GM19468 (cell line): ENCODE measurements at regions not wholly inside any gene's neighbourhood (a gene's known extent, or its start where the extent isn't known, plus 50 kb on each side); places are given as distances from the start of the nearest gene placed in this dataset.
"Not testable (repeated sequence)": the region's sequence is repeated elsewhere in the genome, so short reads cannot be mapped to it uniquely, and the experiment has no call there.

Experiments
- ATAC-seq: cut with Tn5 transposase; IDR thresholded peaks from one replicate; pipeline ENCODE4 v1.9.1; 2021; ENCODE audit warnings: mild to moderate bottlenecking, moderate library complexity, moderate number of reproducible peaks; ENCODE audit not compliant: unreplicated experiment; ENCODE audit errors: extremely low read depth

DNA sequence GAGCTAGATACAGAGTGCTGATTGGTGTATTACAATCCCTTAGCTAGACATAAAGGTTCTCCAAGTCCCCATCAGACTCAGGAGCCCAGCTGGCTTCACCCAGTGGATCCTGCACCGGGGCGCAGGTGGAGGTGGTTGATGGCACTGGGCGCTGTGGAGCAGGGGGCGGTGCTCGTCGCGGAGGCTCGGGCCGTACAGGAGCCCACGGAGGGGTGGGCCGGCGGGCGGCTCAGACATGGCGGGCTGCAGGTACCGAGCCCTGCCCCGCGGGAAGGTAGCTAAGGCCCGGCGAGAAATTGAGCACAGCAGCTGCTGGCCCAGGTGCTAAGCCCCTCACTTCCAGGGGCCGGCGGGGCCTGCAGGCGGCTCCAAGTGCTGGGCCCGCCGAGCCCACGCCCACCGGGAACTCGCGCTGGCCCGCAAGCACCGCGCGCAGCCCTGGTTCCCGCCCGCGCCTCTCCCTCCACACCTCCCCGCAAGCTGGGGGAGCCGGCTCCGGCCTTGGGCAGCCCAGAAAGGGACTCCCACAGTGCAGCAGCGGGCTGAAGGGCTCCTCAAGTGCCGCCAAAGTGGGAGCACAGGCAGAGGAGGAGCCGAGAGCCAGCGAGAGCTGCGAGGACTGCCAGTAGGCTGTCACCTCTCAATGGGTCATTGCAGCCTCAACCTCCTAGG is 96.4 kb upstream of the MYO10 start:
- ATAC-seq, result not testable (repeated sequence)

DNA sequence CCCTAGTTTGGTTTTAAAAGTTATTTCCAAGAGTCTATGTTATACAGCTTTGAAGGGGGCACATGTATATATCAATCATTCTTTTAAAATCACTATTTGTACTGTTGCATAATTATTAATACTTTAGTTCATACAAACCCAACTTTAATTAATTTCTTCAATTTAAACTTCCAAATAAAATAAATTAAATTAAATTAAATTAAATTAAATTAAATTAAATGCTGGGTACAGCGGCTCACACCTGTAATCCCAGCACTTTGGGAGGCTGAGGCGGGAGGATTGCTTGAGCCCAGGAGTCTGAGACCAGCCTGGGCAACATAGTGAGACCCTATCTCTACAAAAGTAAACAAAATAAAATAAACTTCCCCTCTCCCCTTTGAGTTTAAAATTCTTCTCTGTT is 98.9 kb upstream of the MYO10 start:
- ATAC-seq, result not testable (repeated sequence)

DNA sequence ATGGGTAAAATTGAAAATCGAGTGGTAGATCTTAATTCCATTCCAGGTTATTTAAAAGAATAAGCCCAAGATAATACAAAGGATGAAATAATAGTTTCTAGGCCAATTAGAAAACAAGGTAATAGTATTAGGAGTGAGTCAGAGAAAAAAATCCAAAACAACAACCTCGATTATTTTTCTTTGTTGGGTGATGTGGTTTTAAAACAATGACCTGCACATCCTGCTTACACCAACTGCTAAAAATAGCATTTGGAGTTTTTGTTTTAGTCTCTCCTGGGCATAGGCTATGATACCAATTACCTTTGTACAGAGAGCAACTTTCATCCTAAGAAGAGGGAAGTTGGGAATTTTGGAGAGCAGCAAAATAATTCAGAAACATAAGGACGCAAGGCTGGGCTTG is 101.7 kb upstream of the MYO10 start:
- ATAC-seq, result no peak

DNA sequence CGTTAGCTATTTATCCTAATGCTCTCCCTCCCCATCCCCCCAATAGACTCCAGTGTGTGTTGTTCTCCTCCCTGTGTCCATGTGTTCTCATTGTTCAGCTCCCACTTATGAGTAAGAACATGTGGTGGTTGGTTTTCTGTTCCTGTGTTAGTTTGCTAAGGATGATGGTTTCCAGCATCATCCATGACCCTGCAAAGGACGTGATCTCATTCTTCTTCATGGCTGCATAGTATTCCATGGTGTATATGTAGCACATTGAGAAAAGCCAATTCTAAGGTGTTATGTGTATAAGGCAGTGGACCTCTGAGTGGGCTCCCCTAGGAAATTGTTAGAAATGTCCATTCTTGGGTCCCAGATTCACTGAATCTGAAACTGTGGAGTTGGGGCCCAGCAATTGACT is 103.1 kb upstream of the MYO10 start:
- ATAC-seq, result no peak

DNA sequence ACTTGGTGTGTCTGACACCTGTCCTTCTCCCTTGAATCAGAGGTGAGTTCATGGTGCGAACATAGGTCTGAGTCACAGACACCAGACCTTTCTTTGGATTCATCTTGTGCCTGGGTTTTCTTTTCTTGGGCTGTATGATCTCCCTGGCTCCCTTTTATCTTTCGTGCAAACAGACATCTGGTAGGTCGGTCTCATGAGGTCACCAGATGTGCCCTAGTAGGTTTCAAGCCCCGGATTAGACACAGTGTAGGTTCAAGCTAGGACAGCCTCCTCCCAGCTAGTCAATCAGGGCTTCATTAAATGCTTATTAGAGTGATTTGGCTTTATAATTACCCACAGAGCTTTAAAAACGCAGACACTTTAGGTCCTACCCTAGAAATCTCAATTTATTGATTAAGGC is 106.0 kb upstream of the MYO10 start:
- ATAC-seq, result no peak

DNA sequence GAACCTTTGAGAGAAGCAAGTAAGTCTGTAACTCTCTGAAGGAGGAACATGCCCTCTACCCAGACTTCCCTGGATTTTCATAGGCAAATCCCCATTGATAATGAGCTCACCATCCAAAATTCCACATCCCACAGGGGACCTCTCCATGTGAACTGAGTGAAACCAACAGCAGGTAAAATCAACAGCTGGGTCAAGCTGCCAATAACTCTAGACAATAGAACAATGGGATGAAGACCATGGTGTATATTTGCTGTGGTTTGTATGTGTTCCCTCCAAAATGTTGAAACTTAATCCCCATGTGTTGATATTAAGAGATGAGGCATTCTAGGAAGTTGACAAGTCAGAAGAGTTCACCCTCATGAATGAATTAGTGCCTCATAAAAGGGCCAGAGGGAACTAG is 110.2 kb upstream of the MYO10 start:
- ATAC-seq, result no peak

DNA sequence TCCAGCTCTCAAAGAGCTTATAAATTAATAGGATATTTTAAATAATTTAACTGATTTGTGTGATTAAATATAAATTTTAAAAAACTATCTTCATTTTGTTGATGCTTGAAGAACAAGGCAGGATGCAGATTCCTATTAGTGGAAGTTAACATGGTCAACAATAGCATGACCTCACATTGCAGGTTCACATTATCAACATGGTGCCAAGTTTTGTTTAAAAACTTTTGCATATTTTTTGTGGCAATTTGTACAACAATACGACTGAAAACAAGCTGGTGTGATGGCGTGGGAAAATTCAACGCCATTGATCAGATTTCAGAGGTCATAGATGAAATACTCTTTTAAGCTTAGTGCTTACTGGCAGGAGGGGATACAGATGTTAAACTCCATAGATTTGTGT is 114.1 kb upstream of the MYO10 start:
- no peak for ATAC-seq

DNA sequence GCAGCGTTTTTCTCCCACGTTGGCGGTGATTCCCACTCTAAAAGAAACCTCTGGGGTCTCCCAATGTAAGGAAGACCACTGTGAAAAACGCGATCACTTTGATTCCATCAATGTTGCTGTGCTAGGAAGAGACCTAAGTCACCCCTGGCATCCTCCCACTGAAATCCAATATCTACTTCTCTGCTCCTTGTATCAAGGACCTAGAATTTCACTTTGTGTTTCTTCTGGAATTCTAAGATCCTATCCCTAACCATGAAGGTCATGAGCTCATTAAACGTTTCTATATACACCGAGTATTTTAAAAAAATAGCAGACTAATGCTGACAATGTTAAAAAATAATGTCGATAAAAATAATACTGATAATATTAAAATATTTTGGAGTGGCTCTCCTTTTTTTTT is 118.8 kb upstream of the MYO10 start:
- ATAC-seq, result no peak

DNA sequence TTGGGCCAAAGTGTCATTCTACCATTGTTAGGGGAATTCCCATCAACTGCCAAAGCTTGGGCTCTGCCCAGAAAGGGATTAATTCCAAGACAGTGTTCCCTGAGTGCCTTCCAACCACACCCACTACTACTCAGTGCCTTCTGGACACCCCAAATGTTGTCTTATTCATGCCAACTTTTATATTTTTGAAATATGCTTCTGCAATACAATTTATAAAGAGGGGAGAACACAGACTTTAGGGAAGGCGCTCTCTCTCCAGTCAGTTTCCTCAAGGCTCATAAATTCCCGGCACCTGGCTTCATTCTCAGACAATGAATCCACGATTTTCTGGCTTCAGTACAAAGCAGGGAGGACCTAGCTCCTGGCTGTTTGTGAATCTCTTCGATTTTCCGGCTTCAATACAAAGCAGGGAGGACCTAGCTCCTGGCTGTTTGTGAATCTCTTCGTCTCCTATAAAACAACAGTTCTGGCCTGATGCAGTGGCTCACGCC is 120.1 kb upstream of the MYO10 start:
- no peak for ATAC-seq

DNA sequence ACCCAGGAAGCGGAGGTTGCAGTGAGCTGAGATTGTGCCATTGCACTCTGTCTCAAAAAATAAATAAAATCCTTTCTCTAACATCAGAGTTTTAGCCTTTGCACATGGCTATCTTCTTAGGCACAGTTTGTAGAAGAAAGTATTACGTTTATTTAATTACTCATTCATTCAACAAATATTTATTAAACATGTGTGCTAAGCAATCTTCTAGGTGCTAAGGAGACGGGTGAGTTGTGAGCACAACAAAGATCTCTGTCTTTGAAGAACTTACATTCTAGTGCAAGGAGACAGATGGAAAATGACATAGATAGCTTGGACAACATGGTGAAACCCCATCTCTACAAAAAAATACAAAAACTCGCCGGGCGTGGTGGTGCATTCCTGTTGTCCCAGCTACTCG is 122.3 kb upstream of the MYO10 start:
- ATAC-seq, result no peak

DNA sequence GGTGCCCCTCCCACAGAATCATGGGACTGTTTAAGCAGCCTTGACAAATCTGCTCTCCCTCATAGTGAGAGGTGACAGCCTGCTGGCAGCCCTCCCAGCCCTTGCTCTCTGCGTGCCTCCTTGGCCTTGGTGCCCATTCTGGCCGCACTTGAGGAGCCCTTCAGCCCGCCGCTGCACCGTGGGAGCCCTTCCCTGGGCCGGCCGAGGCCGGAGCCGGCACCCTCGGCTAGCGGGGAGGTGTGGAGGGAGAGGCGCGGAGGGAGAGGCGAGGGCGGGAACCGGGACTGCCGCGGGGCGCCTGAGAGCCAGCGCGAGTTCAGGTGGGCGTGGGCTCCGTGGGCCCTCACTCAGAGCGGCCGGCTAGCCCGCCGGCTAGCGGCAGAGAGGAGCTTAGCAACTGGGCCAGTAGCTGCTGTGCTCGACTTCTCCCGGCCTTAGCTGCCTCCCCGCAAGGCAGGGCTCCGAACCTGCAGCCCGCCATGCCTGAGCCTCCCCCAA is 125.9 kb upstream of the MYO10 start:
- no peak for ATAC-seq

DNA sequence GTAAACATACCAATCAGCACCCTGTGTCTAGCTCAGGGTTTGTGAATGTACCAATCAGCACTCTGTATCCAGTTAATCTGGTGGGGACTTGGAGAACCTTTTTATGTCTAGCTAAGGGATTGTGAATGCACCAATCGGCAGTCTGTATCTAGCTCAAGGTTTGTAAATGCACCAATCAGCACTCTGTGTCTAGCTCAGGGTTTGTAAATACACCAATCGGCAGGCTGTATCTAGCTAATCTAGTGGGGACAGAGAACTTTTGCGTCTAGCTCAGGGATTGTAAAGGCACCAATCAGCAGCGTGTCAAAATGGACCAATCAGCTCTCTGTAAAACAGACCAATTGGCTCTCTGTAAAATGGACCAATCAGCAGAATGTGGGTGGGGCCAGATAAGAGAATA is 126.7 kb upstream of the MYO10 start:
- not testable (repeated sequence) for ATAC-seq

DNA sequence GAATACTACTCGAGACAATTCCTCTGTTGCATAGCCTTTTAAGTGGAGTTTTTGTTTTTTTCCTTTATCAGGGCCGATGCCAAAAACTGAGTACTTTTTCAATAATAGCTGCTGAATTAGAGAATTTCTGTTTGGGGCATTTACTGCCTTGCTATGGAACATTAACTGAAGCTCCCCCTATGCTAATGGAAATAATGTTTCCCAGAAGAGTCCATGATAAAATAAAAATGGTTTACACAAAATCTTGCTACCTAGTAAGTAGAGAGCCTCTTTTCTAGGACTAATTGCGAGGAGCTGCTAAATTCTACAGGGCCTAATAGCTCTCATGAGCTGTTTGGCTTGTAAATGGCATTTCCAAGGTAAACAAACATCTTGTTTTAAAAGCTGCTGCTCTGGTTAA is 128.2 kb upstream of the MYO10 start:
- ATAC-seq, result no peak

DNA sequence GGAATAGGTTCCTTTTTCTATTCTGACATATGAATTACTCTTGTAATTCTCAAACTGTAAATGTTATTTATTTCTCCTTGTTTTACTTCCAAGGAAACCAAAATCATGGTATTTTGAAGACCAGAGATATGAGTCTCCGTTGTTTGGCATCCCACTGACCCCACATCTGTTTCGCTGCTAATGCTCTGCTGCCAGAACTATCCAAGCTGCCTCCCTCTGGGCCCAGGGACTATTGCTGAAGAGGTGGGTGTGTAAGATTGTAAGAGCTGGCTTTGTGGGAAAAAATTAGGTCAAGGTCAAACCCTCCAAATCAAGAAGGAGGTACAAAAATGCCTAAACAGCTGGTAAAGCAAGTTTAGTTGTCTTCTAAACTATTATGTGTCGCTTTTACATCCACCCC is 129.4 kb upstream of the MYO10 start:
- ATAC-seq, result no peak

DNA sequence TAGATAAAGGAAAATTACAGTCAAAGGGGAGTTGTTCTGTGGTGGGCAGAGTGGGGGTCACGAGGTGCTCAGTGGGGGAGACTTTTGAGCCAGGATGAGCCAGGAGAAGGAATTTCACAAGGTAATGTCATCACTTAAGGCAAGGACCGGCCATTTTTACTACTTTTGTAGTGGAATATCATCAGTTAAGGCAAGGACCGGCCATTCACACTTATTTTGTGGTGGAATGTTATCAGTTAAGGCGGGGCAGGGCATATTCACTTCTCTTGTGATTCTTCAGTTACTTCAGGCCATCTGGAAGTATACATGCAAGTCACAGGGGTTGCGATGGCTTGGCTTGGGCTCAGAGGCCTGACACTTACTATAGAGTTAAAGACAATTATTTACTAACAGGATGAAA is 129.9 kb upstream of the MYO10 start:
- not testable (repeated sequence) for ATAC-seq

DNA sequence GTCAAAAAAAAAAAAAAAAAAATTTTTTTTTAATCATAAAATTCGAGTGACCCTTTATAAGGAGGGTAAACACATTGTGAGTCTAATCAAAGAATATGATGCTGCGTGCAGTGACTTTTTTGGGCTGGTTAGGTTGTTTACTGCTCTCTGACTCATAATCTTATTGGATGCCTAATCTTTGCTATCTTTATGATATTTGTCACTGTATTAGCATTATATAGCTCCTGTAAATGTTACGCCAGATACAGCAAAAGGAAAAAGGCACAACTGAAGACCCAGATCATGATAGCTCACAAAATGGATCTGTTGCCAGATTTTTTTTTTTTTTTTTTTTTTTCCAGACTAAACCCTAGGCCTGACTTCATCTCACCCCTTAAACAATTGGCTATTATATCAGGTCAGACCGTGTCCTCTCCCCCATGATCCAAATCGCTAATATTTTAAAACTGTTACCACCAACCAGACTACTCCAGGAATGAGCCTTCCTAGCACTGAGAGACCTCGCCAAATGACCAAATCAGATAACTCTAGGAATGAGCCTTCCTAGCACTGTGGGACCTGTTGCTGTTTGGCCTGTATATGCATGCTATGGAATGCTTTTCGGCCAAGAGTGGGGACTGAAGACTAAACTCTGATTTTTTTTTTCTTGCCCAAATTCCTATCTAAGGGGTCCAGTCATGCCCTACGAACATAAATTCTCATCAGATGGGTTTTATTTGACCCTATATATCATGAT is 131.7 kb upstream of the MYO10 start:
- ATAC-seq, result no peak

DNA sequence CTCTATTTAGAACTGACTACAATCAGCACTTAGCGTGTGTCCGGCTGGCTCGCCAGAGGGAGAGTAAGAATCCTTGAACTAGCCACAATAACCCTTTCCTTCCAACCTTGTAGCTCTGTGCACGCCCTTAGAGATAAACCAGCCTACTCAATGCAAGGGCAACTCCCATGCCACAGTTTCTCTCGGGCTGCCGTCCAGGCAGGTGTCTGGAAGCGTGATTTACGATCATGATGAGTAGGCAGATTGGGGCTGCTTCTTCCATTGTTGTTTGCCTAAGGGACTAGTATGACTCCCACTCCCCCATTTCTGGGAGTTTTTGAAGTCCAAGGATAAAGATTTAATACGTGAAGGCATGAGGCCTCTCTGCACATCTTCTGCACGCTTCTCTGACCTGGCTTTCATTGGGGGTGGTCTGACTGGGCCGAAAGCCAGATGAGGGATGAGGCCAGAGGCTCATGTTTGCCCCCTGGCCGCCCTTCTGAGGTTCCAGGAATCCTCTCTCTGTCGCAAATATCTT is 134.0 kb upstream of the MYO10 start:
- ATAC-seq, result no peak

DNA sequence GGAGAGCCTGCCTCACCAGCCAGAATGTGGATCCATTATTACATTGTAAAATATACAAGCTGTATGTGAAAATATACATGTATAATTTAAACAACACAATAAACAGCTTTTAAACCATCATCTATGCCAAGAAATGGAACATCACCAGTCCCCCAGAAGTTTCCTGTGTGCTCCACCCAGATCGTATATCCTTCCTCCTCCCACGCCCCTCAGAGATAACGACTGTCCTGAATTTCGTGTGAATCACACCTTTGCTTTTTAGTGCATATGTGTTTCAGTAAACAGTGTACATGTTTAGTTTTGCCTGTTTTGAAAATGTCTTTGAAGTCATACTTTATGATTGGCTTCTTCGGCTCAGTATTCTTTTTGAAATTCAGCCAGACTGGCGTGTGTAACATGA is 134.6 kb upstream of the MYO10 start:
- ATAC-seq, result no peak

DNA sequence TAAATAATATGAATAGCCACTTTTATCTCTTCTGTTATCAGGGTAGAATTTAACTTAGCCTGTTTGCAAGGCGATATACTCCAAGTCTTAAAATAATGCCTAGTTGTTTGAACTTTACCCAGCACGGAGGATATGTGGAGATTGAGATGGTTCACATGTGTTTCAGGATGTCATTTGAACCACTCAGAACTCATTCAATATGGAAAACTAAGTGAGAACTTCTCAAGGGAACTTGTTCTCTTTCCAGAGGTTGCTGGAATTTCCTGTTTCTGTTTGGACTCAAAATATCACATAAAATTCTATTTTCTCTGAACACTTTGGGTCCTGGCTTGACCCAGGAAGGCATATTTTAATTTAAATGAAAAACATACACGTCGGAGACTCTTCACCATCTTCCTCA is 139.1 kb upstream of the MYO10 start:
- ATAC-seq, result no peak

DNA sequence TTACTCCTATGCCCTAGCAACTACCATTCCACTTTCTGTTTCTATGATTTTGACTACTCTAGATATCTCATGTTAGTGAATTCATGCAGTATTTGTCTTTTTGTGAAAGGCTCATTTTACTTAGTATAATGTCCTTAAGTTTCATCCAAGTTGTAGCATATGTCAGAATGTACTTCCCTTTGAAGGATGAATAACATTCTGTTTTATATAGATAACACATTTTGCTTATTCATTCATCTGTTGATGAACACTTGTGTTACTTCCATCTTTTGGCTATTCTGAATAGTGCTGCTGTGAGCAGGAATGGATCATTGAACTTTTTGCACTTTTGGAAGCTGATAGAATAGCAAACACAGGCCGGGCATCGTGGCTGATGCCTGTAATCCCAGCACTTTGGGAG is 140.2 kb upstream of the MYO10 start:
- no peak for ATAC-seq

DNA sequence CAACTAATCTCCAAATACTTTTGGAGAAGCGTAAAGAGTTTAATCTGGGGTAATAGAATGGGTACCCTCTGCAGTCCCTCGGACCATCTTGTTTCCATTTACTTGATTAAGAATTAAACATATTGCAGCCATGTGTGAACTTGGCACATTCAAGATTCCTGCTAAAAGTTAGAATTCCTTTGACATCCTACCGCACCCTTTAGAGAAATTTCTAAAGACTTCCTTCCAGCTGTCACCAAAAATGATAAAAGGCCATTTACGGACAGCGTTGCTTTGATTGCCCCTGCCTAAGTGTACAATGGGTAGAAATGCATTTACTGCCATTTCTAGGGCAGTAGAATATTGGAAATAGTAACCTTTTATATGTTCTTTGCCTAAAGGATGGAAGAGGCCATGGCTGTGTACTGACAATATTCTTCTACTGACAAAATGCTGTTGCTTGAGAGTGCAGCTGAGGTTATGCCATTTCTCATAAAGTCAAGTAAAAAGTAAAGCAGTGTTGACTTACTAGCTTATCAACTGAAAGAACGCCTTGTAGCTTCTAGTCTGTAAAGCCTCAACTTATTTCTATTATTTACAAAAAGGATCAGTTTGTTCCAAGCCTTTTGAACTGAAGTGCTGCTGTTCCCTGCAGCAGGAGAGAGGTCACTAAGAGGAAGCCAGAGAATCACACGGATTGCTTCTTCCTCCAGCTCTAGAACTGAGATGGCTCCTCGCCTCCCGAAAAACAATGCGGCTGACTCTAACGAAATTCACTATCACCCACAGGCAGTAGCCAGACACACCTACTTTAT is 139.8 kb upstream of the BASP1 start:
- no peak for ATAC-seq
